ENCODE measurements at regions not wholly inside any gene's neighbourhood (a gene's known extent, or its start where the extent isn't known, plus 50 kb on each side); places are given as distances from the start of the nearest gene placed in this dataset.

GRCh38 chr2:100660851-100661584, 98.2 kb downstream of the PDCL3 start:
- DNase-seq (ENCODE audit: low read depth in 2 of 2), result no peak

DNA sequence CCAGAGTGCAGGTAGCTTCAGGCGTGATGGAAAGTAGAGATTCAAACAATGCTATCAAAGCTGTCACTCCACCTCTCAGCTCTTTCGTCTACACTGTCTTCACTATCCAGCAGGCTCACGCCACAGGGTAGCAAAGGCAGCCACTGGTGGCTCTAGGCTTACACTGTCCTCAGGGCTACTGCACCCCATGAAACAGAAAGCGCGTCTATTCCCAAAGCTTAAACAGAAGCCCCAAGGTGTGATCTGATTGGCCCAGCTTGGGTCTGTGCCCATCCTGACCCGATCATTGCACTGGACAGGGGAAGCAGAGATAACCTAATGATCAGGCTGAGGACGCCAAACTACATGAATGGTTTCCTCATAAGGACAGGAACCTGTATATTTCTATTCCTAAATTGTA, 100.1 kb downstream of the PDCL3 start:
- DNase-seq (ENCODE audit: low read depth in 2 of 2), result no peak

DNA sequence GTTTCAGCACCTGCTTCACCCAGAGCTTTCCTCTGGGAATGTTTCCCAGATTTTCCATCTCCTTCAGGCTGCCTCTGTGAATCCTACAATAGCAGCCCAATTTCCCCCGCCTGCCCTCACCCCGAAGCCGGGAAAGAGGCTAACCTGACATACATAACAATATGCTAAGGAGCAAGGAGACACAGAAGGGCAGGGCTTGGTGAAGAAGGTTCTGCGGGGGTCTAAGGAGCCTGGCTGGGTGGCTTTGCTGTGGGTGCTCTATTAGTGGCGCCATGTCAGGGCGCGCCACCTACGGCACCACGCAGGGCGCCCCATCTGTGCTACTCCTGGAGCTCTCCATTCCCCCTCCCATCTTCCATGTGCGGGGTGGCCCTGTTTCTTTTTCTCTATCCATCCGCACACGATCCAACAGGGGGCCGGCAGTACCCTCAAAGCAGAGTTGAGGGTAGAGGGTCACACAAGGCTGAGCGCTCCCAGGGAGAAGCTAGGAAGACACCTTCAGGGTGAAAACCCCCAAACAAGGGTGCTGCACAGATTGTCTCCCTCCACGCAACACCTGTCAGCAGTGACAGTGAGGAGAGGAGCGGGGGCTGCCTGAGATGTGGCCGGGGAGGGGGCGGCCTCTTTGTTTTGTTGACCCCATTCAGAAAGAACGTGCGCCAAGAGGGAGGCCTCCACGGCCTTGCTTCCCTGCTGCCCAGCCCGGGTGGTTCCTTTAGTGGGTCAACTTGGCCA, 101.4 kb downstream of the PDCL3 start:
- no peak for DNase-seq (ENCODE audit: low read depth in 2 of 2)

DNA sequence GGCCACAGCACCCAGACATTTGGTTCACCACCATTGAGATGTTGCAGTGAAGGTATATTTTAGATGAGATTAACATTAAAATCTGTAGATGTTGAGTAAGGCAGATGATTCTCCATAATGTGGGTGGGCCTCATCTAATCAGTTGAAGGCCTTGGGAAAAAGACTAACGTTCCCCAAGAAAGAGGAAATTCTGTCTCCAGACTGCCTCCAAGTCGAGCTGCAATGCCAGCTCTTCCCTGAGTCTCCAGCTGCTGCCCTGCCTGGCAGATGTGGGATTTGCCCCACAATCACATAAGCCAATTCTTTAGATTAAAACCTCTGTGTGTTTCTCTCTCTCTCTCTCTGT, 101.9 kb downstream of the PDCL3 start:
- DNase-seq (ENCODE audit: low read depth in 2 of 2), result no peak

DNA sequence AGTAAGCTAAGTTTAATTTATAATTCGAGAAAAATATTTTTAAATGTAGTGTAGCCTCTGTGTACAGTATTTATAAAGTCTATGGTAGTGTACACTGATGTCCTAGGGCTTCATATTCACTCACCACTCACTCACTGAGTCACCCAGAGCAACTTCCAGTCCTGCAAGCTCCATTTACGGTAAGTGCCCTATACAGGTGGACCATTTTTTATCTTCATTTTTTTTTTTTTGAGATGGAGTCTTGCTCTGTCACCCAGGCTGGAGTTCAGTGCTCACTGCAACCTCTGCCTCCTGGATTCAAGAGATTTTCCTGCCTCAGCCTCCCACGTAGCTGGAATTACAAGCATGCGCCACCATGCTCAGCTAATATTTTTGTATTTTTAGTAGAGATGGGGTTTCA, 104.2 kb downstream of the PDCL3 start:
- DNase-seq (ENCODE audit: low read depth in 2 of 2), result no peak

DNA sequence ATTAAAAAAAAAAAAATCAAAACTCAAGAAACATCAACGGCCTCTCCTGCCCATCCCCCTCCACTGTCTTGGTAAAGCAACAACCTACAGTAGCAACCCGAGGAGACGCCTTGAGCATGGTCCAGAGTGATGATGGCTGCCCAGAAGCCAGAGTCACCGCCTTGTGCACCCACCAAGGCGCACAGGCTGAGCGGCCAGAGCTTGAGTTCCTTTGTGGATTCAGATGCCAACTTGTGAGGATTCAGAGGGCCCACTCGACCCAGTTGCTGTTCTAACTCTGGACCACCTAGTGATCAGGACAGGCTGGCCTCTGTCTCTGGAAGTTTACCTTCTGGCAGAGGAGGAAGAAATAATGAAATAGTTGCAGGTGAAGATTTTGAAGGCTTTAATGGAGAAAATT, 105.0 kb downstream of the PDCL3 start:
- no peak for DNase-seq (ENCODE audit: low read depth in 2 of 2)

DNA sequence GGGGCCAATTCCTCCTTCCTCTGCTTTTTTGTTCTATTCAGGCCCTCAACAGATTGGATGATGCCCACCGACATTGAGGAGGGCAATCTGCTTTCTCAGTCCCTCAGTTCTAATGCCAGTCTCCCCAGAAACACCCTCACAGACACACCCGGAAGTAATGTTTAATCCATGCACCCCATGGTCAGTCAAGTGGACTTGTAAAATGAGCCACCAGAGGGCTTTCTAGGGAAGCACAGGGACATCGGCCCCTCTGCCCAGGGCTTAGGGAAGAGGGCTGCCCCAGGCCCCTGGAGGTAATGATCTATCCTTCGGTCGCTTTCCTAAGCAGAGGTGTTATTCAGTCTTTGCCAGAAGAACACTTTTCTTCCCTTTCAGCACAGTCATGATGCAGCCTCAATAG, 107.4 kb downstream of the PDCL3 start:
- no peak for DNase-seq (ENCODE audit: low read depth in 2 of 2)

DNA sequence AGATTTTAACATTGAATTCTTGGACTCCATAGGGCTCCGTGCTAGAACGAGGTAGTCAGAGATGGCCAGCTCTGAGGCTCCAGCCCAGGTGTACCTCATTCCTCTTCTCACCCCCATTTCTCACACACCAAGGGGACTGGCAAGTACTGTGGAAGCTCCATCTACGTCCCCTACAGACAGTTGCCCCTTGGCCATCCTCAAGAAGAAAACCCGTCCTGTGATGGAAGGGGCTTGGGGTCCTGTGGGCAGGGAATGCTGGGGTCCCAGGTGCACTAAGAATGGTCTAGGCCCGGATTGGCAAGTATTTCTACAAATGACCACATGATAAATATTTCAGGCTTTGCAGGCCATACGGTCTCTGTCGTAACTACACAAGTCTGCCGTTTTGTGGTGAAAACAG, 110.3 kb downstream of the PDCL3 start:
- DNase-seq (ENCODE audit: low read depth in 2 of 2), result no peak

GRCh38 chr2:100673691-100674485, 111.1 kb downstream of the PDCL3 start:
- no peak for DNase-seq (ENCODE audit: low read depth in 2 of 2)

DNA sequence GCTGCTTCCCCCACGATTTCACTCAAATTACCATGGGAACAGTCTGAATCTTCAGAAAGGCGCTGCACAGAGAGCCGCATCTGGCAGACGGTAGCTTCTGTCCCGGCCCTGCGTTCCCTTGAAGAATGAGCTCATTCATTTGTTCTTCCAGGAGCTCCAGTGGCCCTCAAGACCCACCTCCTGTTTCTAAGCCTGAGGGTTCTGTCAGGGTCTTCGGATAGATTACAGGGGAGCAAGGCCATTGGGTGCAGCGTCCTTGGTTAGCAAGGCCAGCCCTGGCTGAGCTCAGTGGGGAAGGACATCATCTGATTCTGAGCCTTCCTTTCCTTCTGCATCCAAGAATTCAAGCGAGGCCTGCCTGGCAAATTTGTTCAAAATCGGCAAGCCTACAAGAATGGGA, 111.9 kb downstream of the PDCL3 start:
- no peak for DNase-seq (ENCODE audit: low read depth in 2 of 2)

GRCh38 chr2:100675373-100675772, 112.6 kb downstream of the PDCL3 start:
- DNase-seq (ENCODE audit: low read depth in 2 of 2), result no peak

DNA sequence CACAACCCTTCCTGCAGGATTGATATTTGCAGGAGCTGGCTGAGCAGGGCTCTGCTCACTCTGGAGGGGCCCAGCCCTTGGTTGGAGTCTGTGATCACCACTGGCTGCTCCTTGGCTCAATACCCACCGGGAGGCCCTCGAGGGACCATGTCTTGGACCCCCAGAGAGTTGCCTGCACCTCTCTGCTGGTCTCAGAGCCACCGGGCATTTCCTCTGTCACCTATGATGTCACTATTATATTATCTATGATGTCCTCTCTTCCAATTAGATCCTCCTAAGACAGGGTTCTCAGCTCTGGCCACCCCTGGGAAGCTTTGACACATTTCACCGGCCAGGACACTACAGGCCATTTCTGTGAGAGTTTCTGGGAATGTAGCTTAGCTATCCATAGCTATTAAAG, 113.1 kb downstream of the PDCL3 start:
- no peak for DNase-seq (ENCODE audit: low read depth in 2 of 2)

DNA sequence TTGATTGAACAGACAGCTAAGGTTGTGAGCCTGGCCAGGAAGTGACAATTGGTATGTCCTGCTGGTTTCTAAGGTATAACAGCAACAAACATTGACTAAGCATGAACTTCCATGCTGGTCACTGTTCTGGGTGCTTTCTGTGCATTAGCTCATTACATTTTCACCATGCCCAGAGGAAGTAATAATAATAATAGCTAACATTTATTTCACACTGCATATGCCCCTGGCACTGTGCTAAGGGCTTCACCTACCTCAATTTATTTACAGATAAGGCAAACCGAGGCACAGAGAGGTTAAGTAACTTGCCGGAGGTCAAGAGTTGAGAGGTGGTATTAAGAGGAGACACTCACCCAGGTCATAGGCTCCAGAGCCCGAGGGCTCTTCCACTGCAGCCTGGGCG, 113.6 kb downstream of the PDCL3 start:
- DNase-seq (ENCODE audit: low read depth in 2 of 2), result no peak

GRCh38 chr2:100677611-100678185, 114.9 kb downstream of the PDCL3 start:
- no peak for DNase-seq (ENCODE audit: low read depth in 2 of 2)

- no peak for DNase-seq (ENCODE audit: low read depth in 2 of 2)
Observed at GRCh38 chr2:100679211-100679610, 116.4 kb downstream of the PDCL3 start.

DNA sequence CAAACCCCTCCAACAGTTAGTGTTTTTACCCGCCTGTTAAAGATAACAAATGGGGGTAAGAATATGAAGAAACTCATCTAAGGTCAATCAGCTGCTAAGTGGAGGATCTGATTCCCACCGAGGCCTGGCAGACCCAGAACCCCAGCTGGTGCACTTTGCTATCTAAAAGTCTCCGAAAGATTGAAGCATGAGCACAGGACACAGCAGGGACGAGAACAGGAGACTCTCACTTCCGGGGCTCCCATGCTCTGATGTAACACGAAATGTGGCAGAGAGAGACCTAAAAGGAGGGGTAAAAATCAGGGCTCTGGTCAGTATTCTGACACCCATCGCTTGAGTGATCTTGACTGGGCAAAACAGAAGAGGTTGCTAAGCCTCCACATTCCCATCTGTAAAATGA, 119.7 kb downstream of the PDCL3 start:
- DNase-seq (ENCODE audit: low read depth in 2 of 2), result no peak

DNA sequence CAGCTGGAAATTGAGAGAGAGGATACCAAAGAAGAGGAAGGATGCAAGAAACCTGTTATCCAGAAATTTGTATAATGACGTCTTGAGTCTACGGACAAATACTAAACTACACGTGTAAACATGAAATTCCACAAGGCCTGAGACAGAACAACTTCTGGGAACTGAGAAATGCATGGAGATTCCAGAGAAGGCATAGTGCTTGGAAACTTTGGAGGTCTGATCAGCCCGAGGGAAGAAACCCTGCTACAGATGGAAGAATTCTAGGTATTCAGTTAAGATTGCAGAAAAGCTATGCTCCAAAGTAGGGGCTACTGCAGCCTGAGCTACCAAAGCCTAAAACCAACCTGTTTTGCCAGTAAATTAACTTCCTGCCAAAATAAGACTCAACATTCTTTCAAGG, 120.4 kb downstream of the PDCL3 start:
- DNase-seq (ENCODE audit: low read depth in 2 of 2), result no peak

DNA sequence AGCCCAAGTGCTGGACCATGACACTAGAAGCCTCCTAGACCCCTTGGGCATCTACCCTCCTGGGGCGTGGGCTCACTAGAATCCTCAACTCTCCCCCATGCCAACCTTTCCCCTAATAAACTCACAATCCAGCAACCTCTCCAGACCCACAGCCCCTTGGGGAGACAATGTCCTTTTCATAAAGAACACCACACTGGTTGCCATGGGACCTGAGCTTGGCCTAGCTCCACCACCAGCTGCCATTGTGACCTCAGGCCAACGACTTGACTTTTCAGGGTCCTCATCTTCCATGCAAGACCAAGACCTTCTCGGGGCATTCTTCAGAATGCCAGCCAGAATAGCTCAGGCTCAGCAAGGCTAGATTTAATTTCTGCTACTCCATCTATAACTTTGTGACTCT, 128.1 kb upstream of the NPAS2 start:
- DNase-seq (ENCODE audit: low read depth in 2 of 2), result no peak

- no peak for DNase-seq (ENCODE audit: low read depth in 2 of 2)
Observed at GRCh38 chr2:100692381-100692780, 127.6 kb upstream of the NPAS2 start.

GRCh38 chr2:100692906-100693305, 127.0 kb upstream of the NPAS2 start:
- DNase-seq (ENCODE audit: low read depth in 2 of 2), result no peak

DNA sequence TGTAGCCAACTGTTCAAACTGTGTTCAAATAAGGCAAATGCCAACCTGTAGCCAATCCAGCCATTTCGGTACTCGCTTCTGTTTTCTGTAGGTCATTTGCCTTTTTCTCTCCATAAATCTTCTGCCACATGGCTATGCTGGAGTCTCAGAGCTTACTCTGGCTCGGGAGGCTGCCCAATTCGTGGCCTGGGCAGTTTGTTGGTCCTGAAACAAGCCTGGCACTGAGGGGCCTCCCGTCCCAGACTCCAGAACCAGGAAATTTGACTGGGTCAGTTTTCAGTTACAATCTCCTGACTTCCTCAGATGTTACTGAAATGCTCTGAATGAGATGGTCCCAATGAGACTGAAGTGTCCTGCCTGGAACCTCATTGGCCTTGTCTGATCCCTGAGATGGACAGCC, 120.8 kb upstream of the NPAS2 start:
- DNase-seq (ENCODE audit: low read depth in 2 of 2), result no peak

DNA sequence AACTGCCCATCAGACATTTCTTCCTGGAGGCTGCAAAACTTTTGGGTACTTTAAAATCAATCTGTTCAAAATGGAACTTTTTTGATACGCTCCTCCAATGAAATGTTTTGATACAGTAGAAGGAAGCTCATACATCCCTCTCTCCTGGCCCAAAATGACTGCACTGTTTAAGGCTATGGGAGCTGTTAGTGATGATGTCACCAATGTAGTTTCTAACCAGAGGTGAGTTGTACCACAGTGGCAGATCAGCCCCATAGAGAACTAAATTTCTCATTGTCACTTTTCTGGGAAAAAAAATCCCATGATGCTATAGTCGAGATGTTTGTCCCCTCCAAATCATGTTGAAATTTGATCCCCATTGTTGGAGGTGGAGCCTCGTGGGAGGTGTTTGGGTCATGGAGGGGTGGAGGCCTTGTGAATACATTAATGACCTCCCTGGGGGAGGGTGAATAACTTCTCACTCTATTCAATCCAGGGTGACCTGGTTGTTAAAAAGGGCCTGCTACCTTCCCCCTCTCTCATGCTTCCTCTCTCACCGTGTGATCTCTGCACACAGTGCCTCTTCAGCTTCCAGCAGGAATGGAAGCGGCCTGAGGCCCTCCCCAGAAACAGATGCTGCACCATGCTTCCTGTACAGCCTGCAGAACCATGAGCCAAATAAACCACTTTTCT, 117.4 kb upstream of the NPAS2 start:
- no peak for DNase-seq (ENCODE audit: low read depth in 2 of 2)
